Upper lobe of left lung (tissue), 6 donors: ENCODE measurements at regions not wholly inside any gene's neighbourhood (a gene's known extent, or its start where the extent isn't known, plus 50 kb on each side); places are given as distances from the start of the nearest gene placed in this dataset.
"Not testable (repeated sequence)": the region's sequence is repeated elsewhere in the genome, so short reads cannot be mapped to it uniquely, and the experiment has no call there.

Experiments
- ATAC-seq, 2 donors: fragments of 200-7000 bp; cut with Tn5 transposase; one replicate each; pipeline ENCODE4 v1.9.1; 2022; ENCODE audit warnings: mild to moderate bottlenecking in 2 of 2, moderate library complexity in 2 of 2; ENCODE audit not compliant: low FRiP score in 2 of 2
- DNase-seq, 2 donors: peaks; one replicate each; pipeline ENCODE4 v3.0.0-alpha.2; 2019 to 2020
- H3K27ac ChIP-seq, 4 donors: fragments of 200-600 bp; sonication (generic); one replicate each; pipeline ENCODE4 v1.5.1; 2016 to 2019
- H3K27me3 ChIP-seq, 4 donors: fragments of 200-600 bp; sonication (generic); one replicate each; pipeline ENCODE4 v1.5.1; 2017 to 2019
- H3K36me3 ChIP-seq, 4 donors: fragments of 200-600 bp; sonication (generic); one replicate each; pipeline ENCODE4 v1.5.1; 2016 to 2019
- H3K4me1 ChIP-seq, 4 donors: fragments of 200-600 bp; sonication (generic); one replicate each; pipeline ENCODE4 v1.5.1; 2018 to 2019
- H3K4me3 ChIP-seq, 4 donors: fragments of 200-600 bp; sonication (generic); one replicate each; pipeline ENCODE4 v1.5.1; 2017 to 2019; ENCODE audit warnings: mild to moderate bottlenecking in 2 of 4, moderate library complexity in 1 of 4
- H3K9me3 ChIP-seq, 4 donors: fragments of 200-600 bp; sonication (generic); one replicate each; pipeline ENCODE4 v1.5.1; 2018 to 2019
- WGBS, 2 donors: methylation state at CpG; one replicate each; pipeline ENCODE4 v1.1.5; 2017 to 2018; 5-methylcytosine and 5-hydroxymethylcytosine counted together
- donor health status: DM: no; HTN: no; CAD: no; lungs with moderate emphysema.
- donor health status: DM: no; HTN: yes; CAD: no; lungs with severe emphysema.

GRCh38 chr21:5975719-5976118 lies 4545.7 kb upstream of the TPTE start:
- DNase-seq, H3K27ac ChIP-seq, H3K9me3 ChIP-seq, H3K27me3 ChIP-seq, H3K36me3 ChIP-seq, H3K4me1 ChIP-seq, ATAC-seq, H3K4me3 ChIP-seq: not testable (repeated sequence)
- WGBS, 2 donors, result no CpG with 5 or more reads among the region's 5 CpGs

- H3K4me1 ChIP-seq, H3K27me3 ChIP-seq, ATAC-seq, DNase-seq, H3K9me3 ChIP-seq, H3K27ac ChIP-seq, H3K36me3 ChIP-seq, H3K4me3 ChIP-seq: not testable (repeated sequence)
- no CpG with 5 or more reads among the region's 2 CpGs for WGBS, 2 donors
Measured at GRCh38 chr21:5997586-5997985, 4523.8 kb upstream of the TPTE start.

- peak in 1 of 2 donors; percentile 72 for ATAC-seq
- DNase-seq, H3K4me1 ChIP-seq, H3K27me3 ChIP-seq, H3K9me3 ChIP-seq, H3K27ac ChIP-seq, H3K4me3 ChIP-seq, H3K36me3 ChIP-seq: not testable (repeated sequence)
- WGBS, 2 donors, result no CpG with 5 or more reads among the region's 7 CpGs
Measured at GRCh38 chr21:6015422-6016057, 4505.8 kb upstream of the TPTE start.

GRCh38 chr21:6020460-6020859 lies 4500.9 kb upstream of the TPTE start:
- ATAC-seq, H3K27me3 ChIP-seq, H3K4me3 ChIP-seq, H3K9me3 ChIP-seq, H3K27ac ChIP-seq, DNase-seq, H3K36me3 ChIP-seq, H3K4me1 ChIP-seq: not testable (repeated sequence)
- WGBS, 2 donors, result no CpG with 5 or more reads among the region's 5 CpGs

- H3K4me1 ChIP-seq, H3K4me3 ChIP-seq, H3K36me3 ChIP-seq, DNase-seq, H3K27me3 ChIP-seq, H3K27ac ChIP-seq, H3K9me3 ChIP-seq: not testable (repeated sequence)
- WGBS, 2 donors, result no CpG with 5 or more reads among the region's 10 CpGs
- peak; percentile 80 to 94 for ATAC-seq
Measured at GRCh38 chr21:6020953-6021716, 4500.2 kb upstream of the TPTE start.

GRCh38 chr21:6021717-6022270 lies 4499.6 kb upstream of the TPTE start:
- H3K36me3 ChIP-seq, H3K27ac ChIP-seq, H3K9me3 ChIP-seq, H3K4me1 ChIP-seq, H3K27me3 ChIP-seq, H3K4me3 ChIP-seq, ATAC-seq, DNase-seq: not testable (repeated sequence)
- WGBS, 2 donors, result no CpG with 5 or more reads among the region's 4 CpGs

- not testable (repeated sequence) for DNase-seq, H3K4me1 ChIP-seq, H3K4me3 ChIP-seq, ATAC-seq, H3K27ac ChIP-seq, H3K9me3 ChIP-seq, H3K27me3 ChIP-seq, H3K36me3 ChIP-seq
- no CpG with 5 or more reads among the region's 3 CpGs for WGBS, 2 donors
Measured at GRCh38 chr21:6023331-6023730, 4498.1 kb upstream of the TPTE start.

- ATAC-seq, H3K27ac ChIP-seq, H3K9me3 ChIP-seq, H3K4me1 ChIP-seq, H3K4me3 ChIP-seq, H3K36me3 ChIP-seq, H3K27me3 ChIP-seq, DNase-seq: not testable (repeated sequence)
- no CpG with 5 or more reads among the region's 3 CpGs for WGBS, 2 donors
Measured at GRCh38 chr21:6025139-6025538, 4496.2 kb upstream of the TPTE start.

- not testable (repeated sequence) for H3K4me3 ChIP-seq, DNase-seq, H3K9me3 ChIP-seq, H3K27me3 ChIP-seq, H3K4me1 ChIP-seq, H3K36me3 ChIP-seq, H3K27ac ChIP-seq
- peak in 1 of 2 donors; percentile 71 for ATAC-seq
- WGBS, 2 donors, result no CpG with 5 or more reads among the region's 3 CpGs
Measured at GRCh38 chr21:6027497-6027896, 4493.9 kb upstream of the TPTE start.

- not testable (repeated sequence) for H3K4me3 ChIP-seq, H3K4me1 ChIP-seq, H3K27me3 ChIP-seq, H3K27ac ChIP-seq, H3K36me3 ChIP-seq, DNase-seq, ATAC-seq, H3K9me3 ChIP-seq
- no CpG with 5 or more reads among the region's 14 CpGs for WGBS, 2 donors
Measured at GRCh38 chr21:6034124-6034678, 4487.2 kb upstream of the TPTE start.

- no CpG with 5 or more reads among the region's 15 CpGs for WGBS, 2 donors
- ATAC-seq, result peak; percentile 40 to 74
- H3K9me3 ChIP-seq, DNase-seq, H3K4me1 ChIP-seq, H3K27me3 ChIP-seq, H3K27ac ChIP-seq, H3K4me3 ChIP-seq, H3K36me3 ChIP-seq: not testable (repeated sequence)
Measured at GRCh38 chr21:6034820-6035473, 4486.4 kb upstream of the TPTE start.

GRCh38 chr21:6035474-6036155 lies 4485.8 kb upstream of the TPTE start:
- H3K9me3 ChIP-seq, H3K27ac ChIP-seq, H3K4me3 ChIP-seq, H3K4me1 ChIP-seq, H3K27me3 ChIP-seq, H3K36me3 ChIP-seq, DNase-seq: not testable (repeated sequence)
- peak; percentile 82 to 87 for ATAC-seq
- whole genome bisulfite sequencing, 2 donors, result no CpG with 5 or more reads among the region's 22 CpGs
